ENCODE measurements at regions not wholly inside any gene's neighbourhood (a gene's known extent, or its start where the extent isn't known, plus 50 kb on each side); places are given as distances from the start of the nearest gene placed in this dataset.

DNA sequence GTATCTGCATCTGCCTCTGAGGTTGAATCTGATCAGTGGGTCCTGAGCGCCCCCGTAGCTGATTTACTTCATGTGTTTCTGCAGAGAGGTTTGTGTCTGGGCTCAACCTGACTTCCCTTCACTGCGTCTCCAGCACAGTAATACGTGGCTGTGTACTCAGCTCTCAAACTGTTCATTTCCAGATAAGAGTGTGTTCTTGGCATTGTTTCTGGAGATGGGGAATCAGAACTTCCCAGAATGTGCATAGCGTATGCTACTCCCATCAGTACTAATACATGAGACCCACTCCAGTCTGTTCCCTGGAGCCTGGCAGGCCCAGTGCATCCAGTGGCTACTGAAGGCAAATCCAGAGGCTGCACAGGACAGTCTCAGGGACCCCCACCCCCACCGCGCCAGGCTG, 1297.2 kb downstream of the TMEM121 start:
- H2AFZ ChIP-seq (ENCODE audit: low read length): no peak overlapping the region
- no peak overlapping the region for H3K56ac ChIP-seq (replicated peaks; ENCODE audit: insufficient read length, low read depth, low read length)
- no peak overlapping the region for H2BK15ac ChIP-seq (ENCODE audit: low read length)
- CTCF ChIA-PET (ENCODE audit: partially characterized antibody): interaction anchor here (2.8 kb wide), 1 partner anchor 8 kb away, joined by 11 read pairs; no protein-coding TSS in a partner anchor
- H3K9ac ChIP-seq (replicated peaks in 1 of 4; ENCODE audit: extremely low read depth in 1 of 4, low read depth in 3 of 4, low read length in 3 of 4): no peak overlapping the region
- H2BK12ac ChIP-seq (ENCODE audit: low read depth, low read length): no peak overlapping the region
- H3K14ac ChIP-seq (ENCODE audit: insufficient read length): no peak overlapping the region
- H3K4ac ChIP-seq (replicated peaks; ENCODE audit: insufficient read length, low read depth, low read length): no peak overlapping the region
- H4K91ac ChIP-seq (replicated peaks; ENCODE audit: insufficient read length, low read length): no peak overlapping the region
- TF ChIP-seq SP4 (IDR thresholded peaks at IDR 0.05; ENCODE audit: low read length) (no peak), BRCA1 (IDR thresholded peaks at IDR 0.05; ENCODE audit: low read depth, low read length) (no peak), NANOG (IDR thresholded peaks at IDR 0.05; ENCODE audit: insufficient read depth, low read depth, low read length, poor library complexity, severe bottlenecking) (no peak), CBX8 (IDR thresholded peaks at IDR 0.05; ENCODE audit: borderline replicate concordance, low read depth, low read length) (no peak), MAX (IDR thresholded peaks at IDR 0.05) (no peak), KDM5A (IDR thresholded peaks at IDR 0.05; ENCODE audit: low read length) (no peak), RAD21 (IDR thresholded peaks at IDR 0.05 in 1 of 2, conservative IDR thresholded peaks at IDR 0.05 in 1 of 2; ENCODE audit: low read depth in 2 of 2, low read length in 2 of 2) (no peak)
- H2BK120ac ChIP-seq (replicated peaks; ENCODE audit: low read depth, low read length): no peak overlapping the region
- no peak overlapping the region for H4K5ac ChIP-seq (ENCODE audit: insufficient read length, low read depth, low read length)
- no peaks in the 10 kb centered on the region for H3K4me1 ChIP-seq (replicated peaks in 1 of 4; ENCODE audit: control insufficient read depth in 3 of 4, insufficient read depth in 4 of 4, low read length in 3 of 4)
- DNase-seq (ENCODE audit: low read depth in 1 of 2, low spot score in 2 of 2) (no peak), FAIRE-seq (no peak)
- no peaks in the 10 kb centered on the region for H3K23me2 ChIP-seq (ENCODE audit: low read depth, low read length)
- H3K9me3 ChIP-seq (ENCODE audit: insufficient read depth in 2 of 2, low read depth in 1 of 2, low read length in 1 of 2): peaks cover 56 to 68% of the 10 kb centered on the region in 2 experiments
- H2AK5ac ChIP-seq (ENCODE audit: low read depth, low read length): no peak overlapping the region
- H3K27ac ChIP-seq (ENCODE audit: low read depth, low read length): no peak overlapping the region
- H3K4me2 ChIP-seq (ENCODE audit: insufficient read depth in 1 of 2, low read depth in 2 of 2, low read length in 2 of 2): no peak overlapping the region
- H3K79me1 ChIP-seq (ENCODE audit: low read depth, low read length): no peaks in the 10 kb centered on the region
- H2BK20ac ChIP-seq (ENCODE audit: low read length): no peak overlapping the region
- no peaks in the 10 kb centered on the region for H3K36me3 ChIP-seq (ENCODE audit: control insufficient read depth in 2 of 4, insufficient read depth in 4 of 4, low read length in 3 of 4)
- WGBS, 2 experiments (ENCODE audit: extremely low coverage in 1 of 2, insufficient coverage in 1 of 2, insufficient read length in 1 of 2, insufficient replicate concordance in 2 of 2, low coverage in 1 of 2, low lambda C conversion rate in 2 of 2, missing lambda C conversion rate in 1 of 2): 87% methylated on average over 7 of the region's 7 CpGs; no CpG with 5 or more reads in 1 of the 2 experiments
- H4K20me1 ChIP-seq (replicated peaks in 1 of 2; ENCODE audit: control insufficient read depth in 1 of 2, insufficient read depth in 2 of 2, low read length in 2 of 2): no peaks in the 10 kb centered on the region
- H3K79me2 ChIP-seq (ENCODE audit: control insufficient read depth in 1 of 2, insufficient read depth in 2 of 2, low read length in 2 of 2): no peaks in the 10 kb centered on the region
- H4K8ac ChIP-seq (ENCODE audit: extremely low read depth, insufficient read depth, low read length): no peak overlapping the region
- no peak overlapping the region for H3K4me3 ChIP-seq (ENCODE audit: extremely low read depth in 1 of 4, insufficient read depth in 2 of 4, low read depth in 3 of 4, low read length in 4 of 4)
- no peak overlapping the region for H3K18ac ChIP-seq (ENCODE audit: extremely low read depth, low read length)
- no peak overlapping the region for H2BK5ac ChIP-seq (ENCODE audit: low read depth, low read length)
- no peak overlapping the region for H3K23ac ChIP-seq (ENCODE audit: insufficient read length)
- H3K27me3 ChIP-seq (replicated peaks in 1 of 4; ENCODE audit: control insufficient read depth in 3 of 4, extremely low read depth in 1 of 4, insufficient read depth in 3 of 4, low read length in 3 of 4): no peaks in the 10 kb centered on the region
- POLR2A ChIA-PET (ENCODE audit: partially characterized antibody): no interaction called here

All from H1 (cell line).